Ascending aorta (tissue), 2 donors: ENCODE measurements at regions not wholly inside any gene's neighbourhood (a gene's known extent, or its start where the extent isn't known, plus 50 kb on each side); places are given as distances from the start of the nearest gene placed in this dataset.

Source experiments
- DNase-seq, 2 donors: peaks; one replicate each; pipeline ENCODE4 v3.0.0-alpha.2; 2019; ENCODE audit warnings: low spot score in 2 of 2
- H3K27ac ChIP-seq, 2 donors: fragments of 200-600 bp; sonication (generic); one replicate each; pipeline ENCODE4 v1.5.1; 2016 to 2017; ENCODE audit warnings: mild to moderate bottlenecking in 1 of 2
- H3K27me3 ChIP-seq: fragments of 200-600 bp; sonication (generic); one replicate; pipeline ENCODE4 v1.5.1; 2017
- H3K36me3 ChIP-seq, 2 donors: fragments of 200-600 bp; sonication (generic); one replicate each; pipeline ENCODE4 v1.5.1; 2016
- H3K4me1 ChIP-seq, 2 donors: fragments of 200-600 bp; sonication (generic); one replicate each; pipeline ENCODE4 v1.5.1; 2016 to 2017; ENCODE audit warnings: mild to moderate bottlenecking in 1 of 2
- H3K4me3 ChIP-seq, 2 donors: fragments of 200-600 bp; sonication (generic); one replicate each; pipeline ENCODE4 v1.5.1; 2016 to 2017; ENCODE audit warnings: mild to moderate bottlenecking in 1 of 2
- H3K9me3 ChIP-seq, 2 donors: fragments of 200-600 bp; sonication (generic); one replicate each; pipeline ENCODE4 v1.5.1; 2016
- CTCF ChIP-seq, 3 experiments: fragments of 200-600 bp in 2 of 3; fragments of 450-650 bp in 1 of 3; sonication (generic) in 2 of 3; IDR thresholded peaks; one replicate each; pipeline ENCODE4 v1.5.1; 2016 to 2019; ENCODE audit warnings: antibody characterized with exemption in 3 of 3, mild to moderate bottlenecking in 1 of 3, moderate library complexity in 1 of 3
- intact Hi-C: fragments of 100-400 bp; cut with DNase I; formaldehyde crosslinking; loops from one replicate; pipeline ENCODE4 v1.15.1; 2023

DNA sequence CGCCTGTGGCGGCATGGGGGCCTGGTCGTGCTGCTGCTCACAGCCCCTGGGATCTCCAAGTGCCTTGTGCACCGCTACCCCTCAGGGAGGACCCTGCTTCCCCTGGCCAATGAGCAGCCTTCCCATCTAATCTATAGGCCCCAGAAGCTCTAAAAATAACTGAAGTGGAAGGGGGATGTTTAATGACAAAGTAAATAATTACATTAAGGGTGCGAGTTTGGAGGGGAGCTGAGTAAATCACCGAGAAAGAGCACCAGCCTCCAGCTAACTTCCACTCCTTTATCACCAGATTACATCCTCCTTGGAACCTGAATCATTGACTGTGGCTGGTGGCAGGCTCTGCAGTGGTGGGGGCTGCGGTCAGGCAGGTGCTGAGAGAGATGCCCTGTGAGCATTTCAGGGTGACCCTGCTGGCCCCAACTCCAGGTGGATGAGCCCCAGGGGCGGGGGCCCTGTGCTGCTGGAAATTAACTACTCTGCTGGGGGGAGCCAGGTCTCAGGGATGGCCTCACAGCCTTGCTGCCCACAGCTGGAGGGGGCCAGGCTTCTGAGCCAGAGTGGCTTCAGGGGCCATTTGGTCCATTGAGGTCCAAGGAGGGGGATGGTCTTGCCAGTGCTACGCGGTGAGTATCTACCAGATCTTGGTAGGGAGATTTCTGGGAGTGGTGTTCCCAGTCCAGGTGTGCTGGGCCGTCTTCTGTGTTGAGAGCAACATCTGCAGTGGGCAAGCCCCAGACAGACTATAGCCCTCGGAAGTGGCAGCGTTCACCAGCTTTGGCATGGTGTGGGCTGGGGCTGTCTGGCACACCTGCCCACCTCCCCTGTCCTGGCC is 74.2 kb downstream of the GLI2 start:
- Histone ChIP-seq H3K36me3 (no peaks in the 10 kb centered on the region), H3K4me3 (no peak overlapping the region), H3K4me1 (peaks cover 17 to 20% of the 10 kb centered on the region in 2 donors), H3K9me3 (no peaks in the 10 kb centered on the region), H3K27ac (no peak overlapping the region), H3K27me3 (no peaks in the 10 kb centered on the region)
- intact Hi-C loops = no loop called here
- TF ChIP-seq CTCF (IDR thresholded peaks at IDR 0.05) = no peak
- no peak for DNase-seq

DNA sequence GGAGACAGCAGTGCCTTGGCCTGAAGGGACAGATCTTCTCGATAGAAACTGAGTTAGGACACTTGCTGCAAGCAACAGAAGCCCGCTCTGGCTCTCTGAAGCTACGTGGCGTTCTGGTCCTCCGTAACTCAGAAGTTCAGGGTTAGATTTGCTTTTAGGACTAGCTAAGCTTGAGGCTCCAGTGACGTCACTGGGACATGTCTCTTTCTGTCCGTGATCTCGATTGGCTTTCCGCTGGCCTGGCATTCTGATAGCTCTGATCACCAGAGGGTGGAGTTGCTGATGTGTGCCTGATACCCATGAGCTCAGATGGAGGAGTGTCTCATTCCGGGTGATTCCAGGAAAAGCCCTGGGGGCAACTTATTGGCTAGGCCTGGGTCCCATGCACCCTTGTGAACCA is 75.0 kb downstream of the GLI2 start:
- Histone ChIP-seq H3K4me3 (no peak overlapping the region), H3K27me3 (no peaks in the 10 kb centered on the region), H3K27ac (no peak overlapping the region), H3K36me3 (no peaks in the 10 kb centered on the region), H3K9me3 (no peaks in the 10 kb centered on the region), H3K4me1 (peaks cover 11 to 14% of the 10 kb centered on the region in 2 donors)
- intact Hi-C loops = no loop called here
- TF ChIP-seq CTCF (IDR thresholded peaks at IDR 0.05) = no peak
- no peak for DNase-seq

GRCh38 chr2:120812866-120813265 is 77.2 kb downstream of the GLI2 start:
- TF ChIP-seq CTCF (IDR thresholded peaks at IDR 0.05) = no peak
- Histone ChIP-seq H3K36me3 (no peaks in the 10 kb centered on the region), H3K27me3 (no peaks in the 10 kb centered on the region), H3K9me3 (no peaks in the 10 kb centered on the region), H3K4me3 (no peak overlapping the region), H3K4me1 (no peaks in the 10 kb centered on the region), H3K27ac (no peak overlapping the region)
- no peak for DNase-seq
- intact Hi-C loops = no loop called here

GRCh38 chr2:120814352-120814751 is 78.7 kb downstream of the GLI2 start:
- H3K27me3 ChIP-seq = no peaks in the 10 kb centered on the region
- intact Hi-C loops = no loop called here
- no peak overlapping the region for H3K4me3 ChIP-seq
- no peaks in the 10 kb centered on the region for H3K36me3 ChIP-seq
- no peaks in the 10 kb centered on the region for H3K4me1 ChIP-seq
- no peaks in the 10 kb centered on the region for H3K9me3 ChIP-seq
- no peak for TF ChIP-seq CTCF (IDR thresholded peaks at IDR 0.05)
- no peak overlapping the region for H3K27ac ChIP-seq
- DNase-seq = no peak

DNA sequence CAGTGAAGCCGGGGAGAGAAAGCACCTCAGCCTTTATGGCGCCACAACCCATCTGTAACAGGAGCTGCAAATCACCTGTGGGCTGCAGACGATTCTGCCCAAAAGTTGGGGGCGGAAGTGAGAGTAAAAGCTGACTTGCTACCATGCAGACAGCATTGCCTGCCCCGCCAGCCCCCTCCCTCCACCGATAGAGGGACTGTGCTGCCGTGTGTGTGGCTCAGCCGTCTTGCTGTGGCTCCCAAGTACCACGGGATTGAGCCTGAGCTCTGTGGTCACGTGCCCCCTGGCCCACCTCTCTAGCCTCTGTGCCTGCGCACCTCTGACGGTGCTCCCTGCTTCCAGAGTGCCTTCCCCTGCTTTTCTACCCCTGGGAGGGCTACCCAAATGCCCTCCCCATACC is 79.6 kb downstream of the GLI2 start:
- Histone ChIP-seq H3K36me3 (no peaks in the 10 kb centered on the region), H3K4me1 (peaks cover 0 to 5% of the 10 kb centered on the region in 2 donors), H3K9me3 (no peaks in the 10 kb centered on the region), H3K4me3 (no peak overlapping the region), H3K27me3 (no peaks in the 10 kb centered on the region), H3K27ac (no peak overlapping the region)
- no peak for TF ChIP-seq CTCF (IDR thresholded peaks at IDR 0.05)
- DNase-seq = no peak
- intact Hi-C loops = no loop called here
